Renal pelvis (tissue), 1 donor: ENCODE measurements at regions not wholly inside any gene's neighbourhood (a gene's known extent, or its start where the extent isn't known, plus 50 kb on each side); places are given as distances from the start of the nearest gene placed in this dataset.
A peak's percentile ranks its signal among the peaks of the same experiment; 100 is the strongest.
"Not testable (repeated sequence)": the region's sequence is repeated elsewhere in the genome, so short reads cannot be mapped to it uniquely, and the experiment has no call there.

Source experiments
- DNase-seq: peaks from one replicate; pipeline ENCODE4 v3.0.0-alpha.2; 2013

DNA sequence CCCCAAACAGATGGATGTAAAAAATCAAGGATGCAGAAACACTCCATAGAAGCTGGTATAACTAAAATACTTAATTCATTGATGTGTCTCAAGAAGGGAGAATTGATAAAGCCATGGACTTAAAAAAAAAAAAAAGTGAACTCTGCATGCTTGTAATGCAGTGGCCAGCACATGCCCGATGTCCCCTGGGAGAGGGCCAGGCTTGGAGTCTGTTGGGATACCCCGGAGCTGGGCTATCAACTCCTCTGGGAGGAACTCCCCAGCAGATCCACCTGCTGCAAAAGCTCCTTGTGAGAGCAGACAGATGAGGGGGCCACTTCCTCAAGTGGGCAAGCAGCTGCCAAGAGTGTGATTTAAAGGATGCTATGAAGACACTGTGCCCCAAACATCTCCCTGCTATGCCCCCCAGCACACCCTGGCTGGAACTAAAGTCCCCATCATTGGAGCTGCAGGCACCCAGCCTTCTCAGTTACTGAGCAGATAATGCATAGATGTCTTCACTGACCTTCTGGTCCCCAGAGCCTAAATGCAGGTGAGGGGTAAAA is 311.5 kb upstream of the ID2 start:
- DNase-seq, result no peak

DNA sequence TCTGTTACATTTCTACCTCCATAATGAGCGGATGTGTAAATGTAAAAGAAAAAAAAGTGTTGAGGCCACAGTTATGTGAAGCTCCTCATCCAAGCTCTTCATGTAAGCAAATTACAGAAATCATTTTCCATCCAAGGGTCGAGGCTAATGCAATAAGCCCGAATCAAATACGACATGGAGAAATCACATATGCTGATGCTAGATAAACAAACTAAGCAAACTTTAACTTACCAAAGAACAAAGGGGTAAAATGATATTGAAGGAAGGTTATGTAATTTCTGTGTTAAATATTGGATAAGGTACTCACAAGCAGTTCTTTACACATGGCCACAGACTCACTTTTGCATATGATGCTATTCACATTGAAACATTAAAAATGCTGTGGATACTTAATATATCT is 310.2 kb upstream of the ID2 start:
- DNase-seq, result no peak

DNA sequence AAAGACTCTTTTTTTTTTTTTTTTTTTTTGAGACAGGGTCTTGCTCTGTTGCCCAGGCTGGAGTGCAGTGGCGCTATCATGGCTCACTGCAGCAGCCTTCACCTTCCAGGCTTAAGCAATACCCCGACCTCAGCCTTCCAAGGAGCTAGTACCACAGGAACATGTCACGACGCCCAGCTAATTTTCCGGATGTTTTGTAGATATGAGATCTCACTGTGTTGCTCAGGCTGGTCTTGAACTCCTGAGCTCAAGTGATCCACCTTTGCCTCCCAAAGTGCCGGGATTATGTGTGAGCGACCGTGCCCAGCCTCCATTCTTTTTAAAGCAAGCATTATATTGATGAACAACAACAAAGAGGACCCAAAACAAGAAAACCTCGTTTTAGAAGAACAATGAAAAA is 307.1 kb upstream of the ID2 start:
- no peak for DNase-seq

DNA sequence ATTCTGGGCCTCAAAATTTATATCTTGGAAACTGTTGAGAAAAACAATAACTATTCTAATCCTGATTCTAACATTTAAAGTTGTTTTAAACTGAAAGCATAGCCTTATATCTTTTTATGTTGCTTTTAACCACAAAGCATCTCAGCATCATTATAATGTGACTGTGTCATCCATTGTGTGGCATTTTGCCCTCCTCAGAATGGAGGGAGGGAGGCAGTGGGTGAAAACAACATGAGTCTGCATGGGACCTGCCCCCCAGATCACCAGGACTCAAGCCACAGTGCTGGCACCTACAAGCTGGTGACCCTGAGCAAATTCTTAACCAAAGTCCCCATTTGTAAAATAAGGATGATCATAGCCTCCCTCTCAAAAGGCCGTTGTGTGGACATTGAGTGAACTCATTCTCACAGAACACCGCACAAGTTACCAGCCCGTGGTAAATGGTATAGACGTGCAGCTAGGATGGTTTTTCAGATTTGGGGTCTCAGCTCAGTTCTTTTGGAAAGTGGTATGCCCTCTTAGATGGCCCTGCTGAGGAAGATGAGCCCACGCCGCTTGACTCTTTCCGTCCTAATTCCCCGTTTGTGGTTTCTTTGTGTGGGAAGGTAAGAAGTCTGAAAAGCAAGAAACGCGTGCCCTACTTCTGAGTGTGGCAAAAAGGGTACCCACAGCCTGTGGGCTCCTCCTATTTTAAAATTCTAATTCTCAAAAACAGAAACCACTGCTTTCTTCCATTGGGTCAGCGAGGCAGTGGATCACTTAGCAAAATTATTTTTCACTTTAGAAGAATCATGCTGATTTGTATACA is 305.0 kb upstream of the ID2 start:
- DNase-seq, result no peak

DNA sequence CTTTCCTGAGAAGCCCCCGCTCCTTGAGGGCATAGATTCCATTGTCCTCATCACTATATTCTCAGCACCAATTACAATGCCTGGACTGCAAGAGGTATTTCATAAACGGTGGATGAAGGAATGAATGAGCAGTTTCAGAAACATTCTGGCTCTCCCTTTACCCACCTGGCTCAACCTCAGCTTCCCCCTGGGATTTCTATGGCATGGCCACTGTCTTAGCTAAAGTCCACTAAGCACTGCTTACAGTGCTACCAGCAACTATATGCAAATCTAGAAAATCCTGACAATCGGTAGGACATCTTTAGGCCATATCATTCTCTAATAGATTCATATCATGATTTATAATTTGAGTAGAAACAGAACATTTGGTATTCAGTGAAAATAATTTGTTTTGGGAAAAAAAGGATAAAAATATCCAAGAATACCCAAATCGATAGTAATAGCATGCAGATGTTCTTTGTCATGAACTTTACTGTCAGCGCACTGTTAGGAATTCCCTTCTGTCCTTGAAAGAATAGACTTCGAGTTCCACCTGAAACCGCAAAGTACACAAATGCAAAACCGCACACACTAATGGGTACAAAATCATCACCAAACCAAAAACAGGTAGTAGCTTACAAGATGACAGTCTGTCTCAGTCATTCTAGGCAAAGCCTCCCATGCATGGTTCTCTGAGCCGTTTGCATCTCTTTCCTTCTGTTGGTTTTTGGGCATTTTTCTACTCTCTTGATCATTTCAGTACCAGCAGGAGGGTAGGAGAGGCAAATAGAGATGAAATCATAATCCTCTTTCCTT is 303.6 kb upstream of the ID2 start:
- no peak for DNase-seq

DNA sequence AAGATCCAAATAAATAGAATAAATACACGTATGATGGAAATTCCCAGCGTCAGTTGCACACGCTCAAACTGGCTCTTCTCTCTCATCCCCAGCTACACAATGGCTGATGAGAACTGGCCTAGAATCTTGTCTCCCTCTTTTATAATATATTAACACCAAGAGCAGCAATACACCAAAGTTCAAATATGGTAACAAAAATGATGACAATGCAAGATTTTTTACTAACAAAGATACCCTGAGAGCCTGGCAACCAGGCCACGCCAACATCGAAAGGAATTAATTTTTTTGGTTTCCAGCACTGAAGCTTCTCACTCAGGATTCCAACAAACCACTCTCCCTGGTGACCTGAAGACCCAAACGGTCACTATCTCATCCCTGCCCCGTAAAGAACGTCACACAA is 302.7 kb upstream of the ID2 start:
- DNase-seq, result no peak

DNA sequence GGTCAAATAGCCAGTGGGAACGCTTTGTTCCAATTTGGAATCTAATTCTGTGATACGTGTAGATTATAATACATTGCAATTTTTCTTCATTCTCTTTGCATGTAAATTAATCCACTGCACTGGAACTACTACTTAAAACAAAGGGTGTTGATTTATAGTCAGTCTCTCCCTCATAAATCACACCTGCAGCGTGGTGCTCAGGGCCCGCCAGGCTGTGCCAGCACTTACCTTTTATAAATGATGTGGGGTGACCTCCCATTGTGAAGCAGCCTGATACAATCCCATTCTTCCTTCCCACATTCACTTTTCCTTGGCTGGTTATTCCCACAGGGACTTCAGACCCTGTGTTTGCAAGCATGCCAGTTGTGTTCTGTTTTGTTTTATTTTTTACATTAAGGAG is 302.3 kb upstream of the ID2 start:
- no peak for DNase-seq

DNA sequence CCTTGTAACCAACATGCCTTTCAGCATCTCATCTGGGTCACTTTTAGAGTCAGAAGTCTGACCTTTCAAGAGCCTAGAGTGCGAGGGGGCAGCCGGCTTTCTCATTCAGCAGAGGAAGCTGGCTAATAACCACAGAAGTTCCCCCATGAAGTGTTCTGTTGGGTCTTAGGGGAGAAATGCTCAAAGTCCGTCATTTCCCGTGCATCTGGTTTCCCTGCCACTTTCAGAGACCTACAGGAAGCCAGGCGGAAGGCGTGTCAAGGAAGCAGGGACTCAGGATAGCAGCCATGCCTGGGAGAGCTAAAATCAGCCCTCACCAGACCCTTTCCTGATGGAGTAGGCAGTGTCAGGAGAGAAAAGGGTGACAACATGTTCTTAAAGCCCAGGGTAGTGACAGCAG is 301.8 kb upstream of the ID2 start:
- no peak for DNase-seq

DNA sequence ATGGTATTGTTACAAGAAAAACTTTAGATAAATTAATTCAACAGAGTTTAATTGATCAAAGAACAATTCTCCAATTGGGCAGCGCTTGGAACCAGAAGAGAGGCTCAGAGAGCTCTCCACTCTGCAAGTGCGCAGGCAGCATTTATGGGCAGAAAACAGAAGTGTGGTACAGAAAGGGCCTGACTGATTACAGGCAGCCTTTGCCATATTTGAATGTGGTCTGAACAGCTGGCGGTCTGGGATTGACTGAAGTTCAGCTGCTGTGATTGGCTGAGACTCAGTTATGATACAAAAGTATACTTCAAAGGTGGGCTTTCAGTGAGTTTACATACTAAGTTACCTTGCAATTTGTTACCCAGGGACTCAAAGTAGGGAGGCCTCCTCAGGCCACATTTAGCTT is 301.3 kb upstream of the ID2 start:
- no peak for DNase-seq

DNA sequence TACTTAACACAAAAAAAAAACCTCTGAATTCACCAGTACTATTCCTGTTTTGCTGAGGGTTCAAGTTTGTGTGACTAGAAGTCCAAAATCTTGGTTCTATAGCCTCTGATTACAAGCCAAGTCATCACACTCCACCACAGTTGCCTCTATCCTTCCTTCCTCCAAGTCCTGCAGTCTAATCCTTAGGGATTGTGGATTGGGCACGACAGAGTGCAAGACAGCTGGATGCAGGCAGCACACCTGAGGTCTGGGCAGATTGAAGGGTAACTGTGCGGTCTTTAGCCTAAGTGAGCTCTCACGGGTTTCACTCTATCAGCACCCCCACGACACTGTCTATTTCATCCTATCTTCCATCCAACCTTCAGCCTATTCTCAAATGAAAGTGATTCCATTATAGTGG is 299.4 kb upstream of the ID2 start:
- DNase-seq, result no peak

DNA sequence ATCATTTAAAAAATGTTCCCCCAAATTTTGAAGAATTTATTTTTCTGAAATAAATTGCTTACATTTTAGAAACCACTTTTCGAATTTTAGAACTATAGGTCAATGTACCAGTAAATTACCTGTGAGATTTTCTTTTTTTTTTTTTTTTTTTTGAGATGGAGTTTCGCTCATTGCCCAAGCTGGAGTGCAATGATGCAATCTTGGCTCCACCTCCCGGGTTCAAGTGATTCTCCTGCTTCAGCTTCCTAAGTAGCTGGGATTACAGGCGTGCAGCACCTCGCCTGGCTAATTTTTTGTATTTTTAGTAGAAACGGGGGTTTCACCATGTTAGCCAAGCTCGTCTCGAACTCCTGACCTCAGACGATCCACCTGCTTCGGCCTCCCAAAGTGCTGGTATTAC is 295.1 kb upstream of the ID2 start:
- not testable (repeated sequence) for DNase-seq

DNA sequence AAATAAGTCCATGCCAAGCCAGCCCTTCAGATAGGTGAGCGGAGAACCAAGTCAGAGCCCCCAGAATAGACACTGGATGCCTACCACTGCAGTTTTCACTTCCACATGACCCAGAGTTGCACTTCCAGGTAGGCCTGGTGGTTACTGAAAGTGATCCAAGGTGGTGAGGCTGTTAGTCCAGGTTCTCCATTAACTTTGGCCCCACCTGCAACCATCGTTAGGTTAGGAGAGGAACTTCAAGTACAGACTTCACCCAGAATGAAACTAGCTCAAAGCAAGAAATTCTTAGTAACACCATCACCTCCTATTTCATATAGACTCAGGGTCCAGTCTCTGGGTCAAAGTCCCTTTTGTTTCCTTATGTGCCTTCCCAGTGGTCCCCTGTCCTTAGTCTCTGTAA is 293.1 kb upstream of the ID2 start:
- no peak for DNase-seq

DNA sequence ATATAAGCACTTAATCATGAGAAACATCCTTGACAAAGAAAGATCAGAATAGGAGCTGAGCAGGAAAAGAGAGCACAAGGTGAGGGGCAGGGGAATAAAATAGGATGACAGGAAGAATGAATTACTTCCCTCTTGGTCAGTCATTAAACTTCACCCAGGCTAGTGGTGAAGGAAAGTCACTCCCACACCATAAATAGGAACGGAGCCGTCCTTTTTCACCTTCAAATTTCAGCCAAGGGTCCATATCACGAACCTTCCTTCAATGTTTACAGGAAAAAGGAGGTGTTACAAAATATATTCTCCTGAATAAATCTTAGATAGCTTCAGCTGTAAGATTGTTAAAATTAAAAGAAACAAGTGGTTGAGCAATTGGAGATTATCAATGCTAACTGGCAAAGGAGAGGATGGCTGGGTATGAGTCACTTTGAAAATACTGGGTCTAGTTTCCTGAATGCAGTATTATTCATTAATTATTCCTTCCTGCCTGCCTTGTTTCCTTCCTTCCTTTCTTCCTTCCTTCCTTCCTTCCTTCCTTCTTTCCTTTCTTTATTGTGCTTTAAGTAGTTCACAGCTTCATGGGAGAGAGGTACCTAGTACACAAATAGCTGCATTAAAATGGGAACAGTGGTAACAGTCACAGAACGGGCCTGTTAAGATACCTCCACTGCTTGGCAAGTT is 292.3 kb upstream of the ID2 start:
- no peak for DNase-seq

DNA sequence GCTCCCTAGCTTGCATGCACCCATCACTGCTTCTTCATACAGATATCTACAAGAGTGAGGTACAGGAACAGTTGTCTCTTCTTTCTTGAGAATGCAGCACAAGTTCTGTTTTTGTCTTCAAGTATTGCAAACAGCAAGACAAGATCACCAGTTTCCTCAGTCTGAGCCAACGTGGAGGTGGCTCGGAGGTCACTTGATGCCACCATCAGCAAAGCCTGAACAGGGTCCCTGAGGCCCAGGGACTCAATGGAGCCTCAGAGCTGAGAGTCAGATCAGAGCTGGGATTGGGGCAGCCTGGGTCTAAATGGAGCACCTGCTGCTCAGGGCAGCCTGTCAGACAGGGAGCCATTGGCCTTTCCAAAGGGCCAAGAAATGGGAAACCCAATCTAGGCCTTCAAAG is 290.7 kb upstream of the ID2 start:
- DNase-seq, result no peak

DNA sequence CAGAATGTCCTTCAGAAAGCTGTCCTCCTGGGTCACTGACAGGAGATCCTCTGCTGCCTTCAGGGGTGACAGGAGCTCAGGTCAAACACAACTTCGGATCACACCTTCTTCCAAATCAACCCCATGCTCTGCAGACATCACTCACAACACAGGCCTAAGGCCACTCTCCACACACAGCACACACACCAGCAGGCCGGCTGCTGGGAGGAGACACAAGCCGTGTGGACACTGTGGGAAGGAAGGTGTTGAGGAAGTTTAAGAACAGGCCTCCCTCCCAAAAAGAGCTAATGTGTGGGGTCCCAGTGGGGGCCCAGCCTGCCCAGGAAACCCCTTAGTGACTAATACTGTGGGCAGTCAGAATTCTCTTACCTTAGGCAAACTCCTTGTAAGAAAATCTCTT is 290.3 kb upstream of the ID2 start:
- DNase-seq, result no peak

DNA sequence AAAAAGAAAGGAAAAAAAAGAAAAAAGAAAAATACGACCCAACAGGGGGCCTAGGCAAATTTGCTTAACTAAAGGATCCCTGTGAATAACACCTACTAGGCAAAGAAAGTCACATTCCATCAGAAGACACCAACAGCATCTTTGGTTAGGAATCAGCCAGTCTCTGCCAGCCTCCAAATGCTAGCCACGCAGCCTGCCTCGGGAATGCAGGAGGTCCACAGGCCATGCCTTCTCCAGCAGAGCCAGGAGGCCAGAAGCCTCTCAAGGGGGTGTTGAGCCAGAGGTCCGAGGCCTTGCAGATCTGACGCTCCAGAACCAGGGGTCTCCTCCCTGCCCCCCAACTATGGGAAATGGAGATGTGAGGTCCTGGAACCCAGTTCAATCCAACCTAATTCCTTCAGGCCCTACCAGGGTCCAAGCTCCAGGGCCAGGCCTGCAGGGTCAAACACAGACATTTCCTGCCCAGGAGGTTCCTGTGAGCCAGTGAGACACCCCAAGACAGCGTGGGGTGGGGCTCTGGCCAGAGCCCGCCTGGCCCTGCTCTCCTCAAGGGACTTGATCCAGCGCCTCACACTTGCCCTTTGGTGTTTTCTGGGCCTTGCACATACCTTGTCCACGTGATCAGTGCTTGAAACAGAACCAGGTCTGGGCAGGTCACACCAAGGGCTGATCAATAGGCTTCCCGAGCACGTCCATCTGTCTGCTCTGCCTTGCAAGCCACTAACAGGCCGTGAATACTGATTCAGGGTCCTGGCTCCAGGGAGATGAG is 289.6 kb upstream of the ID2 start:
- no peak for DNase-seq

DNA sequence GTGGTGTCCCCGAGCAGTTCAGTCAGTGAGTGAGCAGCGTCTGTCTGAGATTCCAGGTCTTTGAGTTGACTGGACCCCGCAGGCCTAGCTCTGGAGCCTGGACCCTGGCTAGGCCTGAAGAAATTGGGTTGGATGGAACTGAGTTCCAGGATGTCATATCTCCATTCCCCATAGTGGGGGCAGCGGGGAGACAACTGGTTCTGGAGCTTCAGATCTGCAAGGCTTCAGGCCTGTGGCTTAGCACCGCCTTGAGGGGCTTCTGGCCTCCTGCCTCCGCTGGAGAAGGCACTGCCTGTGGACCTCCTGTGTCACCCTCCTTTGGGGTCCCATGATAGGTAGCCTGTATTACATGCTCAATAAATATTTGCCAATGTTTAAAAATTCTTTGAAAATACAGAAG is 288.4 kb upstream of the ID2 start:
- DNase-seq, result no peak

DNA sequence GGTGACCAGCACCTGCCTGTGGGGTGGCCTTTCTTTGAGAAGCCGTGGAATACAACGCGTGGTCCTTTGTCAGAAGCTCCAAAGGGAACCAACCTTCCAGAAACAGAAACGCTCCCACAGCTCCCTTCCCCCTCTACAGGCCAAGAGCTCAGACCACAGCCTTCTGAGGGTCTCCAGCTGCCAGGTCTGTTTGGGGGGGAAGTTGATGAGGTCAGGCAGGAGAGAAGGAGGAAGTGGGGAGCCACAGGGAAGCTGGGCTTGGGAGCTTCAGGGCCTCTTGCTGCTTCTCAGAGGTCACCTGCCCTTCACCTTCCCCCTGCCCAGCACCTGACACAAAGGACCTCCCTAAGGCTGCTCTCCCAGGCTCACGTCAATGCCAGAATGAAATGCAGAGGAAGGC is 287.7 kb upstream of the ID2 start:
- peak; percentile 26 for DNase-seq

DNA sequence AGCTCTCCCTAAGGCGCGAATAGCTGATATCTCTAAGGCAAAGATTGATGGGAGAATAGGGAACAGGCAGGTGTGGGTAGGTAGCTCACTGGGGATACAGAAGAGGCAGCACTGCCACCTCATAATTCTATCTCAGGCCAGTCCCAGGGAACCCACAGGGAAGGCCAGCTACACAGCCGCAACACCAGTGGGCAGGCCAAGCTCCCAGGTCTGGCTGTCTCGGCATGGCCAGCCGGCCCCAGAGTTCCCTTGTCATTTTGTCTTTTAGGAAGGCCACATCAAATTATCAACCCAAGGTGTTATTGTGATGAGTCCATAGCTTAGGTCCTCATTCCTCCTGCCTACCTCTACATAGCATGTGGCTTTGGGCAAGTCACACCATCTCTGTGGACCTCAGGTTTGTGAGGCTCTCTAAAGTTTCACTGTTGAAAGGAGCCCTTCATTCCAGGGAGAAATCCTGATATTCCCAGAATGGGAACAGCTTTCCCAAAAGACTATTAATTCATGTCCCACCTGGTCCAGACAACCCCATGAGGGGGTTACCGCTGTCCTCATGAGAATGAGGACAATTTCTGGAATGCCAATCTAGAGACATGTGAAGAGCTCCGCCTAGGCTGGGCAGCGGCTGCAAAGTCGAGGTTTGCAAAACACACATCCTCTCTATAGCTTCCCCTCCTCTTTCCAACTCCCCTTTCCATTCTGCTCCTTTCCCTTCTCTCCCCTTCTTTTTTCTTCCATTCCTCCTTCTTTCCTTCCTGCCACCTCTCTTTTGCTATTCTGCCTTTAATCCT is 287.1 kb upstream of the ID2 start:
- no peak for DNase-seq

DNA sequence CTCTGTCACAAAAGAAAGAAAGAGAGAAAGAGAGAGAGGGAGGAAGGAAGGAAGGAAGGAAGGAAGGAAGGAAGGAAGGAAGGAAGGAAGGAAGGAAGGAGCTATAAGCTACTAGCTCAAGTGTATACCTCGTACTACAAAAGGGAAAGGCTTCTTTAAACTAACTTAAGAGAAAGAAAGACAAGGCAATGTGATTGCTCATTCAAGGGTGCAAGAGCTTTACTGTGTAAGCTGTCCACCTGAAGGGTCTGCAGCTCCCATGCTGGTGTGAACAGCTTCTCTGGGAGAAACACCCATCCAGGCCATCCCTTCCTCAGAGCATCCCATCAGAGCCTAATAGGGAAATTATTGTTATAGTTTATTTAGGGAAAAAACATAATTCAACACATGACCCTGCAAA is 286.1 kb upstream of the ID2 start:
- DNase-seq, result no peak

DNA sequence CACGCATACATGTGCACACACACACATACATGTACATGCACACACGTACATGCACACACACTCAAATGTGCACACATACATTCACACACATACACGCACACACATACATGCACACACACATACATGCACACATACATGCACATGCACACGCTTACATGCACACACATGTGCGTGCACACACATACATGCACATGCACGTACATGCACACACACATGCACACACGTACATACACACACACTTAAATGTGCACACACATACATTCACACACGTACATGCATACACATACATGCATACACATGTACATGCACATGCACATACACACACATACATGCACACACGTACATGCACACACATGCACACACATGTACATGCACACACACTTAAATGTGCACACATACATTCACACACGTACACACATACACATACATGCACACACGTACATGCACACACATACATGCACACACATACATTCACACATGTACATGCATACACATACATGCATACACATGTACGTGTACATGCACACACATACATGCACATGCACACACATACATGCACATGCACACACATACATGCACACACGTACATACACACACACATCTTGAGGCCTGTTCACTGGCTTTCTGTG is 283.7 kb upstream of the ID2 start:
- no peak for DNase-seq
